Neutrophil (primary cell): ENCODE measurements at regions not wholly inside any gene's neighbourhood (a gene's known extent, or its start where the extent isn't known, plus 50 kb on each side); places are given as distances from the start of the nearest gene placed in this dataset.
"Not testable (repeated sequence)": the region's sequence is repeated elsewhere in the genome, so short reads cannot be mapped to it uniquely, and the experiment has no call there.

Source experiments
- H3K27ac ChIP-seq: fragments of 200-600 bp; sonication (generic); 2 replicates; pipeline ENCODE4 v1.5.1; 2016; ENCODE audit warnings: mild to moderate bottlenecking, moderate library complexity
- H3K27me3 ChIP-seq: fragments of 200-600 bp; sonication (generic); 2 replicates; pipeline ENCODE4 v1.6.0; 2016; ENCODE audit warnings: mild to moderate bottlenecking
- H3K36me3 ChIP-seq: fragments of 200-600 bp; sonication (generic); 2 replicates; pipeline ENCODE4 v1.5.1; 2017
- H3K4me1 ChIP-seq, 2 experiments: fragments of 200-600 bp in 1 of 2; sonication (generic) in 1 of 2; 1 replicate in 1 of 2; 2 replicates in 1 of 2; pipeline versions ENCODE4 v1.5.1 to v1.6.1; 2013 to 2016; ENCODE audit warnings: low read depth in 1 of 2, low read length in 1 of 2, mild to moderate bottlenecking in 1 of 2, moderate library complexity in 1 of 2; ENCODE audit not compliant: control insufficient read depth in 1 of 2, insufficient read depth in 1 of 2
- H3K4me3 ChIP-seq, 2 experiments: fragments of 200-600 bp in 1 of 2; sonication (generic) in 1 of 2; 1 replicate in 1 of 2; 2 replicates in 1 of 2; pipeline ENCODE4 v1.5.1; 2013 to 2016; ENCODE audit warnings: low read depth in 1 of 2, low read length in 1 of 2, mild to moderate bottlenecking in 1 of 2, moderate library complexity in 1 of 2
- H3K9me3 ChIP-seq: fragments of 200-600 bp; sonication (generic); 2 replicates; pipeline ENCODE4 v1.5.1; 2016
- TF ChIP-seq, protein P1 (sequence below): fragments of 200-600 bp; sonication (generic); IDR thresholded peaks from 2 replicates; pipeline ENCODE4 v1.5.1; 2016; ENCODE audit warnings: antibody characterized with exemption

DNA sequence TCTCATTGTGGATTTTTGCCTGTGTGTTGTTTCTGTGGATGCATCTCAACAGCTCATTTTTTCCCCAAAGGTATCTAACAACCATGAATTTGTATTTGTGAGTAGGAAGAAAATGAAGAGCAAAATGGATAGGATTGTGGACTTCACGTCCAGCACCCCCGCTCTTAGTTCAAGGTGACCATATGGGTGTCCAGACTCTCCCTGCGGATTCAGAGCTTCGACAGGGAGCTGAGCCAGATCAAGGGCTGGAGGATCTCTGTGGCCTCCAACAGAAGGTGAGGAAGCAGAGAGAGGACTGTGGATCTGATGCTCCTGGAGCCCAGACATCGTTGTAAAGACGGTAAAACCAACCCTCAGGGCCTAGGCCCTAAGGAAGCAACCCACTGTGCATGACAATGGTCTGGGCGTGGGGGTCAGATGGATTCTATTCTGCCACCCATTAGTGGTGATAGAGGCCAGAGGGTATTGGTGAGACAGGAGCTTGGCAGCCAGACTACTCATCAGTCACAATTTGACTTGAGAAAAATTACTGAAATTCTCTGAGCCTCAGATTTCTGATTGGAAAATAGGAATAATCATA is 659.7 kb upstream of the TMEM132C start:
- H3K27me3 ChIP-seq, result no peaks in the 10 kb centered on the region
- no peaks in the 10 kb centered on the region for H3K36me3 ChIP-seq
- no peak overlapping the region for H3K27ac ChIP-seq
- TF ChIP-seq, protein P1, sequence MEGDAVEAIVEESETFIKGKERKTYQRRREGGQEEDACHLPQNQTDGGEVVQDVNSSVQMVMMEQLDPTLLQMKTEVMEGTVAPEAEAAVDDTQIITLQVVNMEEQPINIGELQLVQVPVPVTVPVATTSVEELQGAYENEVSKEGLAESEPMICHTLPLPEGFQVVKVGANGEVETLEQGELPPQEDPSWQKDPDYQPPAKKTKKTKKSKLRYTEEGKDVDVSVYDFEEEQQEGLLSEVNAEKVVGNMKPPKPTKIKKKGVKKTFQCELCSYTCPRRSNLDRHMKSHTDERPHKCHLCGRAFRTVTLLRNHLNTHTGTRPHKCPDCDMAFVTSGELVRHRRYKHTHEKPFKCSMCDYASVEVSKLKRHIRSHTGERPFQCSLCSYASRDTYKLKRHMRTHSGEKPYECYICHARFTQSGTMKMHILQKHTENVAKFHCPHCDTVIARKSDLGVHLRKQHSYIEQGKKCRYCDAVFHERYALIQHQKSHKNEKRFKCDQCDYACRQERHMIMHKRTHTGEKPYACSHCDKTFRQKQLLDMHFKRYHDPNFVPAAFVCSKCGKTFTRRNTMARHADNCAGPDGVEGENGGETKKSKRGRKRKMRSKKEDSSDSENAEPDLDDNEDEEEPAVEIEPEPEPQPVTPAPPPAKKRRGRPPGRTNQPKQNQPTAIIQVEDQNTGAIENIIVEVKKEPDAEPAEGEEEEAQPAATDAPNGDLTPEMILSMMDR, result no peak
- no peak overlapping the region for H3K4me3 ChIP-seq
- no peaks in the 10 kb centered on the region for H3K9me3 ChIP-seq
- H3K4me1 ChIP-seq, result no peaks in the 10 kb centered on the region

DNA sequence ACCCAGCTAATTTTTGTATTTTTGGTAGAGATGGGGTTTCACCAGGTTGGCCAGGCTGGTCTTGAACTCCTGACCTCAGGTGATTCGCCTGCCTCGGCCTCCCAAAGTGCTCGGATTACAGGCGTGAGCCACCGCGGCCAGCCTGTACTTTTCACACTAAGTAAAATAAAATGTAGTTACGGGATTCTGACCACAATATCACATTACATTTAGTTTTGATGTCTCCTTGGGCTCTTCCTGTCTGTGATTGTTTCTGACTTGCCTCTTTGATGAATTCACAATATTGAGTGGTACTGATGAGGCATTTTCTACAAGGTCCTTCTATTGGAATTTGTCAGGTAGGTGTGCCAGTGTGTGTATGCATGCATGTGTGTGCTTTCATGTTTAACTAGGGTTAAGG is 658.6 kb upstream of the TMEM132C start:
- H3K4me3 ChIP-seq, H3K27me3 ChIP-seq, H3K36me3 ChIP-seq, H3K9me3 ChIP-seq, H3K4me1 ChIP-seq, H3K27ac ChIP-seq: not testable (repeated sequence)

DNA sequence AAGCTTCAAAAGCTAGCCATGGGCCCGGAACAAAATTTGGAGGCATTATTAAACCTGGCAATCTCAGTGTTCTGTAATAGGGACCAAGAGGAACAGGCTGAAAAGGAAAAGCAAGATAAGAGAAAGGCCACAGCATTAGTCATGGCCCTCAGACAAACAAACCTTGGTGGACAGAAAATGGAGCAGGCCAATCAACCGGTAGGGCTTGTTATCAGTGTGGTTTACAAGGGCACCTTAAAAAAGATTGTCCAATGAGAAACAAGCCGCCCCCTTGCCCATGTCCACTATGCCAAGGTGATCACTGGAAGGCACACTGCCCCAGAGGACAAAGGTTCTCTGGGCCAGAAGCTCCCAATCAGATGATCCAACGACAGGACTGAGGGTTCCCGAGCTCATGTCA is 653.9 kb upstream of the TMEM132C start:
- TF ChIP-seq, protein P1, result no peak
- H3K4me1 ChIP-seq, result no peaks in the 10 kb centered on the region
- H3K4me3 ChIP-seq, result no peak overlapping the region
- H3K36me3 ChIP-seq, result no peaks in the 10 kb centered on the region
- no peaks in the 10 kb centered on the region for H3K27me3 ChIP-seq
- H3K9me3 ChIP-seq, result no peaks in the 10 kb centered on the region
- H3K27ac ChIP-seq, result no peak overlapping the region

DNA sequence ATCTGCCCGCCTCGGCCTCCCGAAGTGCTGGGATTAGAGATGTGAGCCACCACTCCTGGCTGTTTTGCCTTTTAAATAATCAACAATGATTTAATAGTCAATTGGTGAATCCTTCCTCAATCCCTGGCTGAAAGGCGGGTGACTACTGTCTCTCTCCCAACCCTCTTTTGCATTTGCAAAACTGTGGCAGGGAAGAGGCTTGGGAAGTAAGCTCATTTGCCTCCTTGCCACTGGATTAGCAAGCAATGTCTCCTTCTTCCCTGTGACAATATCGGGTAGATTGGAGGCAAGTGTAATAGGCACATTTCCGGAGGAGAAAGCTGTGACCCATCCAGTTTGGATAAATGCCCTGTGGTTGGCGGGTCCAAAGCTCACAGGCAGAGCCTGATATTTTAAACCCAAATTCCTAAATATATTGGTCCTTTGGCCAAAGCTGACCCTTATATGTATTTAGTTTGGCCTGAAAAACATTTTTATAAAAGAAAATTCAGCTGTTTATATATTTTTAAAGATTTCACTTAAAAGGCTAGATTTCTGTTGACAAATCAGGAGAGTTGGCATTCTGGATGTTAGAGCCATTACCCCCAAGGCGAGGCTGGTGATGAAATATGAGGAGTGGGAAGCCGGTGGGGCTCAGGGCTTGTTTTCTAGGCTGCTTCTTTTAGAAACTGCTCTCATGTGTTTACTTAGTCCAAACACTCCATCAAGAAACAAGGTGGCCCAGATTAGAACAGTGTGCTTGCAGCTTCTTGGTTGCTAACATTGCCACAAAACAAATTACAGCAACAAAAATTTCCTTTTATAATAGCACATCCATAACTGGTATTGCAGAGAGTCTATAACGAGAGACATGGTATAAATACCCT is 646.9 kb upstream of the TMEM132C start:
- TF ChIP-seq, protein P1, result no peak
- Histone ChIP-seq H3K27ac (no peak overlapping the region), H3K36me3 (no peaks in the 10 kb centered on the region), H3K27me3 (no peaks in the 10 kb centered on the region), H3K9me3 (no peaks in the 10 kb centered on the region), H3K4me3 (no peak overlapping the region), H3K4me1 (no peaks in the 10 kb centered on the region)

DNA sequence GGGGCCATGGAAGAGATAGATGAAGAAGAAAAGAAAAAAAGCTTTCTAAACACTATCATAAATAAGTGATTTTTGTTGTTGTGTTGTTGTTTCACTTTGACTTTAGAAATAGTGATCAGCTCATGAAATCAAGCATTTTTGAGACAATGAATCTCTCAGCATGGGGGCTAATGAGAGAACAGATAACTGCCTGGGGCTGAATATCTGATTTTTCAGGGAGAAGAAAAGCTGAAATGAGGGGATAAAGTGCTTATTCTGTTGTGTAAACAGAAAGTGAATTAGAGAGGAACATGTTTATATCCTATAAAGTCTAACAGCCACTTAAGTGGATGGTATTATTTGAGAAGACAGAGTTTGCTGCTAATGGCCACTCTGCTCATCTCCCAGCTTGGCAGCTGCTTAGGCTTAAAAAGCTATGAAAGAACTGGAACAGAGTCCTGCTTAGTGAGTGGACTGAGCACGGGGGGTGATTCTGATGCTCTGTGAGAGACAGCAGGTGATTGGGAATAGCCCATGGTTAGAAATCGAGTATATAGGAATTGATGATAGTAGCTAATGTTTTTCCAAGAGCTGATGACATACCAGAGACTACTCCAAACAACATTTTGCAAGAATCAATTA is 646.1 kb upstream of the TMEM132C start:
- Histone ChIP-seq H3K27ac (no peak overlapping the region), H3K27me3 (no peaks in the 10 kb centered on the region), H3K4me3 (no peak overlapping the region), H3K4me1 (no peaks in the 10 kb centered on the region), H3K36me3 (no peaks in the 10 kb centered on the region), H3K9me3 (no peaks in the 10 kb centered on the region)
- TF ChIP-seq, protein P1, result no peak

DNA sequence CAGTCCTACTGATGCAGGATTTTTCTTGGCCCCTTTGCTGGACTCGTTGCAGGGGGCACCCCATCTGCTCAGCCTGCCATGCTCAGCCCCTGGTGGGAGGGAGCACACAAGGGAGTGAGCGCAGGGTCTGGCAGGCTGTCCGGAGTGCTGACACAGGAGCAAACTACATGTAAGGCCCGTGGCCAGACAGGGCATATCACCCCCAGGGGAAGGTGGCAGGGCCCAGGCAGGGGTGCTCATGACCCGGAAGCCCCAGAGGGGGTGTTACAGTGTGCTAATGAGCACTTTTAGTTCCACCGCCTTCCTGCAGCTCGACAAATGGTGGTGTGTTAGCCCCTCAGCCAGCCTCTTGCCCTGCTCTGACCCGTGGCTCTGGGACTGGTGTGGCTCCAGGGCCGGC is 645.6 kb upstream of the TMEM132C start:
- H3K4me1 ChIP-seq, result no peaks in the 10 kb centered on the region
- H3K9me3 ChIP-seq, result no peaks in the 10 kb centered on the region
- no peak overlapping the region for H3K27ac ChIP-seq
- TF ChIP-seq, protein P1, result no peak
- H3K4me3 ChIP-seq, result no peak overlapping the region
- H3K36me3 ChIP-seq, result no peaks in the 10 kb centered on the region
- no peaks in the 10 kb centered on the region for H3K27me3 ChIP-seq
